SU-DHL-6 (cell line): ENCODE measurements at regions not wholly inside any gene's neighbourhood (a gene's known extent, or its start where the extent isn't known, plus 50 kb on each side); places are given as distances from the start of the nearest gene placed in this dataset.

ENCODE experiments used
- EZH2phosphoT487 ChIP-seq: fragments of 200-600 bp; sonication (generic), shearing (Covaris generic); conservative IDR thresholded peaks from 2 replicates; pipeline ENCODE4 v1.6.1; 2018; ENCODE audit warnings: mild to moderate bottlenecking, antibody characterized with exemption, low read length, moderate library complexity, mixed read lengths
- TF ChIP-seq, protein P1 (sequence below): fragments of 200-600 bp; sonication (generic); IDR thresholded peaks from one replicate; pipeline ENCODE4 v1.5.1; 2017; ENCODE audit warnings: antibody characterized with exemption, mild to moderate bottlenecking, low read length, moderate library complexity; ENCODE audit not compliant: insufficient read depth, poor library complexity, severe bottlenecking

DNA sequence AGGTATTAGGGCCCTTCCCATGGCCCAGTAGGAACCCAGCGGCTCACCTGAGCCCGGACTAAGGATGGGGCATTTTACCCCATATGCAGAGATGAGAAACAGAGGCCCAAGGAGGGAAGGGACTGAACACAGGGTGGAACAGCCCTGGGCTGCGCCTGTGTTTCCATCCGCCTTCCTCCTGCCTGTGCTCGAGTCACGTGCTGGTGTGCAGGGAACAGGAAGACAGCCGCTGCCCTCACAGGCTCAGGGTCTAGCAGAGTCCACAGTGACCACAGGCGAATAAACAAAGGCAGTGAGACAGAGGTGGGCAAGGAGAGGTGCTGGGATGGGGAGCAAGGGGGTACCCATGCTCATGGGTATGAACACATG, 129.4 kb downstream of the C9orf50 start:
- TF ChIP-seq, protein P1, sequence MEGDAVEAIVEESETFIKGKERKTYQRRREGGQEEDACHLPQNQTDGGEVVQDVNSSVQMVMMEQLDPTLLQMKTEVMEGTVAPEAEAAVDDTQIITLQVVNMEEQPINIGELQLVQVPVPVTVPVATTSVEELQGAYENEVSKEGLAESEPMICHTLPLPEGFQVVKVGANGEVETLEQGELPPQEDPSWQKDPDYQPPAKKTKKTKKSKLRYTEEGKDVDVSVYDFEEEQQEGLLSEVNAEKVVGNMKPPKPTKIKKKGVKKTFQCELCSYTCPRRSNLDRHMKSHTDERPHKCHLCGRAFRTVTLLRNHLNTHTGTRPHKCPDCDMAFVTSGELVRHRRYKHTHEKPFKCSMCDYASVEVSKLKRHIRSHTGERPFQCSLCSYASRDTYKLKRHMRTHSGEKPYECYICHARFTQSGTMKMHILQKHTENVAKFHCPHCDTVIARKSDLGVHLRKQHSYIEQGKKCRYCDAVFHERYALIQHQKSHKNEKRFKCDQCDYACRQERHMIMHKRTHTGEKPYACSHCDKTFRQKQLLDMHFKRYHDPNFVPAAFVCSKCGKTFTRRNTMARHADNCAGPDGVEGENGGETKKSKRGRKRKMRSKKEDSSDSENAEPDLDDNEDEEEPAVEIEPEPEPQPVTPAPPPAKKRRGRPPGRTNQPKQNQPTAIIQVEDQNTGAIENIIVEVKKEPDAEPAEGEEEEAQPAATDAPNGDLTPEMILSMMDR, result no peak
- no peak for TF ChIP-seq EZH2phosphoT487
